Body of pancreas (tissue), 4 donors: ENCODE measurements at regions not wholly inside any gene's neighbourhood (a gene's known extent, or its start where the extent isn't known, plus 50 kb on each side); places are given as distances from the start of the nearest gene placed in this dataset.

ENCODE experiments used
- POLR2A ChIP-seq, 3 donors: fragments of 450-650 bp; IDR thresholded peaks; one replicate each; pipeline ENCODE4 v1.6.1; 2016; ENCODE audit warnings: antibody characterized with exemption in 3 of 3, mild to moderate bottlenecking in 2 of 3
- TF ChIP-seq, protein P1 (sequence below), 7 experiments: fragments of 450-650 bp in 4 of 7; fragments of 200-600 bp in 3 of 7; sonication (generic) in 3 of 7; IDR thresholded peaks; one replicate each; pipeline ENCODE4 v1.5.1; 2016 to 2019; ENCODE audit warnings: antibody characterized with exemption in 7 of 7

DNA sequence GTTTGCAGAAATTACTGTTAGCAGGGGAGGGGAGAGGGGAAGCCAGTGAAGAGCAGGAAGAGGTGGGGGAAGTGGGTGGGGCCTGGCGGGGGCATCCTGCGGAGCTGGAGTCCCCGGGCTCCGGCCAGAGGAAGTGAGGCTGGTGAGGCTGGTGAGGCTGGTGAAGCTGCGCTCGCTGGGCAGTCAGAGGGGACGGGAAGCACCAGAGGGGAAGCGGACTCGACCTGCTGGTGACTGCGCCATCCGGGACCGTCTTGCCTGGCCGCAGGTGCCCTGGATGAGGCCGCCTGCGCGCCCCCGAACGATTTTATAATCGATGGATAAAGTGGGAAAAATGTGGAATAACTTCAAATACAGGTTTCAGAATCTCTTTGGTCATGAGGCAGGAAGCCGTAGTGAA lies 635.3 kb upstream of the MARCKS start:
- TF ChIP-seq, protein P1, sequence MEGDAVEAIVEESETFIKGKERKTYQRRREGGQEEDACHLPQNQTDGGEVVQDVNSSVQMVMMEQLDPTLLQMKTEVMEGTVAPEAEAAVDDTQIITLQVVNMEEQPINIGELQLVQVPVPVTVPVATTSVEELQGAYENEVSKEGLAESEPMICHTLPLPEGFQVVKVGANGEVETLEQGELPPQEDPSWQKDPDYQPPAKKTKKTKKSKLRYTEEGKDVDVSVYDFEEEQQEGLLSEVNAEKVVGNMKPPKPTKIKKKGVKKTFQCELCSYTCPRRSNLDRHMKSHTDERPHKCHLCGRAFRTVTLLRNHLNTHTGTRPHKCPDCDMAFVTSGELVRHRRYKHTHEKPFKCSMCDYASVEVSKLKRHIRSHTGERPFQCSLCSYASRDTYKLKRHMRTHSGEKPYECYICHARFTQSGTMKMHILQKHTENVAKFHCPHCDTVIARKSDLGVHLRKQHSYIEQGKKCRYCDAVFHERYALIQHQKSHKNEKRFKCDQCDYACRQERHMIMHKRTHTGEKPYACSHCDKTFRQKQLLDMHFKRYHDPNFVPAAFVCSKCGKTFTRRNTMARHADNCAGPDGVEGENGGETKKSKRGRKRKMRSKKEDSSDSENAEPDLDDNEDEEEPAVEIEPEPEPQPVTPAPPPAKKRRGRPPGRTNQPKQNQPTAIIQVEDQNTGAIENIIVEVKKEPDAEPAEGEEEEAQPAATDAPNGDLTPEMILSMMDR (IDR thresholded peaks at IDR 0.05) = no peak
- TF ChIP-seq POLR2A (IDR thresholded peaks at IDR 0.05) = no peak
